GM23338 (cell line): ENCODE measurements at regions not wholly inside any gene's neighbourhood (a gene's known extent, or its start where the extent isn't known, plus 50 kb on each side); places are given as distances from the start of the nearest gene placed in this dataset.

ENCODE experiments used
- ATAC-seq: fragments of 200-7000 bp; cut with Tn5 transposase; 3 replicates; pipeline ENCODE4 v1.9.1; 2020
- DNase-seq: peaks from one replicate; pipeline ENCODE4 v3.0.0-alpha.2; 2015; ENCODE audit warnings: low spot score
- H2AFZ ChIP-seq: fragments of 200-600 bp; sonication (generic); 2 replicates; pipeline ENCODE4 v1.8.0; 2016; ENCODE audit warnings: antibody characterized with exemption, mild to moderate bottlenecking, moderate library complexity
- H3F3A ChIP-seq: fragments of 200-600 bp; sonication (generic); replicated peaks from 2 replicates; pipeline ENCODE4 v1.8.0; 2017; ENCODE audit warnings: antibody characterized with exemption, mixed run types, low read depth
- H3K27ac ChIP-seq: fragments of 200-600 bp; sonication (generic); 2 replicates; pipeline ENCODE4 v1.6.1; 2016; ENCODE audit warnings: low read depth
- H3K27me3 ChIP-seq: fragments of 200-600 bp; sonication (generic); 2 replicates; pipeline ENCODE4 v1.8.0; 2016; ENCODE audit warnings: mild to moderate bottlenecking, mixed run types, moderate library complexity; ENCODE audit not compliant: insufficient read depth
- H3K36me3 ChIP-seq: fragments of 200-600 bp; sonication (generic); 2 replicates; pipeline ENCODE4 v1.8.0; 2016; ENCODE audit warnings: mild to moderate bottlenecking; ENCODE audit not compliant: insufficient read depth
- H3K4me1 ChIP-seq: fragments of 200-600 bp; sonication (generic); 2 replicates; pipeline ENCODE4 v1.8.0; 2016; ENCODE audit warnings: mild to moderate bottlenecking, moderate library complexity; ENCODE audit not compliant: insufficient read depth
- H3K4me2 ChIP-seq: fragments of 200-600 bp; sonication (generic); 2 replicates; pipeline ENCODE4 v1.7.1; 2017; ENCODE audit warnings: mixed run types
- H3K4me3 ChIP-seq: fragments of 200-600 bp; sonication (generic); 2 replicates; pipeline ENCODE4 v1.6.1; 2016; ENCODE audit warnings: mixed run types
- H3K79me2 ChIP-seq: fragments of 200-600 bp; sonication (generic); replicated peaks from 2 replicates; pipeline ENCODE4 v1.8.0; 2017; ENCODE audit warnings: mild to moderate bottlenecking; ENCODE audit not compliant: insufficient read depth
- H3K9me2 ChIP-seq: fragments of 200-600 bp; sonication (generic); 2 replicates; pipeline ENCODE4 v1.8.0; 2017; ENCODE audit not compliant: insufficient read depth
- H4K20me1 ChIP-seq: fragments of 200-600 bp; sonication (generic); replicated peaks from 2 replicates; pipeline ENCODE4 v1.8.0; 2017; ENCODE audit warnings: mild to moderate bottlenecking; ENCODE audit not compliant: insufficient read depth
- H3K27ac Mint-ChIP-seq: 2 replicates; pipeline ENCODE4 v1.8.0; 2020; ENCODE audit warnings: inconsistent platforms, mild to moderate bottlenecking, moderate library complexity, mixed read lengths
- H3K27me3 Mint-ChIP-seq: 3 replicates; pipeline ENCODE4 v1.8.0; 2022; ENCODE audit warnings: low read depth, mild to moderate bottlenecking, moderate library complexity, mixed read lengths, inconsistent platforms; ENCODE audit not compliant: insufficient read depth, poor library complexity
- H3K36me3 Mint-ChIP-seq: 3 replicates; pipeline ENCODE4 v1.8.0; 2021; ENCODE audit warnings: low read depth, mild to moderate bottlenecking, inconsistent platforms, moderate library complexity, mixed read lengths
- H3K4me1 Mint-ChIP-seq: 3 replicates; pipeline ENCODE4 v1.8.0; 2020; ENCODE audit warnings: mild to moderate bottlenecking, inconsistent platforms, mixed read lengths
- H3K4me3 Mint-ChIP-seq: 3 replicates; pipeline ENCODE4 v1.8.0; 2021; ENCODE audit warnings: moderate library complexity, mild to moderate bottlenecking, inconsistent platforms, mixed read lengths
- H3K9me3 Mint-ChIP-seq: 3 replicates; pipeline ENCODE4 v1.8.0; 2020; ENCODE audit warnings: moderate library complexity, mild to moderate bottlenecking, inconsistent platforms, mixed read lengths
- CREB1 ChIP-seq: fragments of 250-450 bp; sonication (Bioruptor Pico); IDR thresholded peaks from 2 replicates; pipeline ENCODE4 v1.5.0; 2020; ENCODE audit warnings: low read depth, mild to moderate bottlenecking, moderate library complexity
- ETS1 ChIP-seq: IDR thresholded peaks from 2 replicates; pipeline ENCODE4 v1.6.1; 2016; ENCODE audit warnings: antibody characterized with exemption
- EZH2 ChIP-seq: fragments of 200-600 bp; sonication (generic); IDR thresholded peaks from one replicate; pipeline ENCODE4 v1.8.0; 2017; ENCODE audit warnings: antibody characterized with exemption, mild to moderate bottlenecking, low read depth; ENCODE audit not compliant: unreplicated experiment
- EZH2phosphoT487 ChIP-seq: fragments of 200-600 bp; sonication (generic); IDR thresholded peaks from one replicate; pipeline ENCODE4 v1.8.1; 2018; ENCODE audit warnings: antibody characterized with exemption; ENCODE audit not compliant: unreplicated experiment
- JUNB ChIP-seq: IDR thresholded peaks from one replicate; pipeline ENCODE4 v1.6.1; 2016; ENCODE audit warnings: antibody characterized with exemption; ENCODE audit not compliant: unreplicated experiment
- NANOG ChIP-seq: IDR thresholded peaks from 2 replicates; pipeline ENCODE4 v1.6.1; 2016; ENCODE audit warnings: antibody characterized with exemption, borderline replicate concordance
- POLR2AphosphoS5 ChIP-seq: IDR thresholded peaks from 2 replicates; pipeline ENCODE4 v1.6.1; 2016; ENCODE audit warnings: antibody characterized with exemption, low read depth
- REST ChIP-seq: IDR thresholded peaks from one replicate; pipeline ENCODE4 v1.6.1; 2018; ENCODE audit warnings: antibody characterized with exemption; ENCODE audit not compliant: unreplicated experiment
- STAT1 ChIP-seq: IDR thresholded peaks from one replicate; pipeline ENCODE4 v1.6.1; 2016; ENCODE audit warnings: antibody characterized with exemption; ENCODE audit not compliant: unreplicated experiment
- ZNF114 ChIP-seq: fragments of 250-450 bp; sonication (Bioruptor Pico); IDR thresholded peaks from 2 replicates; pipeline ENCODE4 v1.5.0; 2020; ENCODE audit warnings: mild to moderate bottlenecking, moderate library complexity
- ZNF331 ChIP-seq: fragments of 250-450 bp; sonication (Bioruptor Pico); IDR thresholded peaks from 2 replicates; pipeline ENCODE4 v1.5.0; 2020; ENCODE audit warnings: low read depth, mild to moderate bottlenecking, moderate library complexity
- TF ChIP-seq, protein P1 (sequence below), 2 experiments: fragments of 200-600 bp in 1 of 2; sonication (generic) in 1 of 2; conservative IDR thresholded peaks; 2 replicates each; pipeline versions ENCODE4 v1.5.1 to v1.6.1; 2016 to 2017; ENCODE audit warnings: antibody characterized with exemption in 2 of 2, low read depth in 2 of 2, mild to moderate bottlenecking in 2 of 2, moderate library complexity in 1 of 2
- TF ChIP-seq, protein P2 (sequence below): fragments of 250-450 bp; sonication (Bioruptor Pico); IDR thresholded peaks from 2 replicates; pipeline ENCODE4 v1.5.0; 2020; ENCODE audit warnings: mild to moderate bottlenecking, moderate library complexity

DNA sequence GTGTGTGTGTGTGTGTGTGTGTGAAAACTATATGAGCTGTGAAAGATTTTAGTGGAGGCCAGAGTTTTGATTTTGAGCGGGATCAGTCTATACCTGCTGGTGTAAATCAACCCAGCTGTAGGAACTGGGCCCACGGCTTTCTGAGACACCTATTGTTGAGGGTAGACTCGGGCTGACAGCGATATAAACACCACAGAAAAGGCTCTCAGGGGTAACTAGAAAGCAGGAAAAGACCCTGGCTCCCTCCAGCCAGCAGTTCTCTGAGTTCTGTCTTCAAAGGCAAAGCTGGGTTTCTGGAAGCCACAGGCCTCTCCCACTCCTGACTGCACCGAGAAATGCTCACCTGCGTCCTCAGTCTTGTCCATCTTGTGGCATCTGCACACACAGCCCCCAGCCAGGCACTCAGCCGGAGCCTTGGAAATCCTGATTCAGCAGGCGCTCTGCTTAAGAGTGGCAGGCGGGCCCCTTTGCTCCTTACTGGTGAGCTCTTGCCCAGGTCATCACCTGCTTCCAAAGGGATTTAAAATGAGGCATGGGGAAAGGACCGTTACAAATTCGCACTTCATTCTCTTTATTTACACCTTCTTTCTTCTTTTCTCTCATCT is 223.3 kb downstream of the NDUFS4 start:
- H2AFZ ChIP-seq, result peak overlapping the region; percentile 86
- DNase-seq, result peak; percentile 11

More for the DNA sequence above, 223.3 kb downstream of the NDUFS4 start:
- Mint-ChIP-seq H3K27ac (no peak overlapping the region), H3K36me3 (peaks cover 9% of the 10 kb centered on the region), H3K4me3 (no peak overlapping the region), H3K4me1 (peaks cover 25% of the 10 kb centered on the region), H3K27me3 (peaks cover 6% of the 10 kb centered on the region), H3K9me3 (peaks cover 10% of the 10 kb centered on the region; the same call in 2 of the 3 replicates)
- H3K79me2 ChIP-seq, result no peaks in the 10 kb centered on the region
- no peak overlapping the region for H3K4me2 ChIP-seq
- ATAC-seq, result peak; percentile 81
- H3K4me1 ChIP-seq, result peaks cover 7% of the 10 kb centered on the region
- TF ChIP-seq EZH2 (no peak), STAT1 (no peak), EZH2phosphoT487 (no peak), REST (no peak), JUNB (no peak), POLR2AphosphoS5 (no peak), ZNF331 (CRISPR knock-in tag) (no peak), CREB1 (CRISPR knock-in tag) (no peak), ETS1 (no peak), ZNF114 (CRISPR knock-in tag) (no peak), NANOG (no peak)
- TF ChIP-seq, protein P1, sequence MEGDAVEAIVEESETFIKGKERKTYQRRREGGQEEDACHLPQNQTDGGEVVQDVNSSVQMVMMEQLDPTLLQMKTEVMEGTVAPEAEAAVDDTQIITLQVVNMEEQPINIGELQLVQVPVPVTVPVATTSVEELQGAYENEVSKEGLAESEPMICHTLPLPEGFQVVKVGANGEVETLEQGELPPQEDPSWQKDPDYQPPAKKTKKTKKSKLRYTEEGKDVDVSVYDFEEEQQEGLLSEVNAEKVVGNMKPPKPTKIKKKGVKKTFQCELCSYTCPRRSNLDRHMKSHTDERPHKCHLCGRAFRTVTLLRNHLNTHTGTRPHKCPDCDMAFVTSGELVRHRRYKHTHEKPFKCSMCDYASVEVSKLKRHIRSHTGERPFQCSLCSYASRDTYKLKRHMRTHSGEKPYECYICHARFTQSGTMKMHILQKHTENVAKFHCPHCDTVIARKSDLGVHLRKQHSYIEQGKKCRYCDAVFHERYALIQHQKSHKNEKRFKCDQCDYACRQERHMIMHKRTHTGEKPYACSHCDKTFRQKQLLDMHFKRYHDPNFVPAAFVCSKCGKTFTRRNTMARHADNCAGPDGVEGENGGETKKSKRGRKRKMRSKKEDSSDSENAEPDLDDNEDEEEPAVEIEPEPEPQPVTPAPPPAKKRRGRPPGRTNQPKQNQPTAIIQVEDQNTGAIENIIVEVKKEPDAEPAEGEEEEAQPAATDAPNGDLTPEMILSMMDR (conservative IDR thresholded peaks at IDR 0.05; ENCODE audit: low read depth in 2 of 2), result no peak
- TF ChIP-seq, protein P2, sequence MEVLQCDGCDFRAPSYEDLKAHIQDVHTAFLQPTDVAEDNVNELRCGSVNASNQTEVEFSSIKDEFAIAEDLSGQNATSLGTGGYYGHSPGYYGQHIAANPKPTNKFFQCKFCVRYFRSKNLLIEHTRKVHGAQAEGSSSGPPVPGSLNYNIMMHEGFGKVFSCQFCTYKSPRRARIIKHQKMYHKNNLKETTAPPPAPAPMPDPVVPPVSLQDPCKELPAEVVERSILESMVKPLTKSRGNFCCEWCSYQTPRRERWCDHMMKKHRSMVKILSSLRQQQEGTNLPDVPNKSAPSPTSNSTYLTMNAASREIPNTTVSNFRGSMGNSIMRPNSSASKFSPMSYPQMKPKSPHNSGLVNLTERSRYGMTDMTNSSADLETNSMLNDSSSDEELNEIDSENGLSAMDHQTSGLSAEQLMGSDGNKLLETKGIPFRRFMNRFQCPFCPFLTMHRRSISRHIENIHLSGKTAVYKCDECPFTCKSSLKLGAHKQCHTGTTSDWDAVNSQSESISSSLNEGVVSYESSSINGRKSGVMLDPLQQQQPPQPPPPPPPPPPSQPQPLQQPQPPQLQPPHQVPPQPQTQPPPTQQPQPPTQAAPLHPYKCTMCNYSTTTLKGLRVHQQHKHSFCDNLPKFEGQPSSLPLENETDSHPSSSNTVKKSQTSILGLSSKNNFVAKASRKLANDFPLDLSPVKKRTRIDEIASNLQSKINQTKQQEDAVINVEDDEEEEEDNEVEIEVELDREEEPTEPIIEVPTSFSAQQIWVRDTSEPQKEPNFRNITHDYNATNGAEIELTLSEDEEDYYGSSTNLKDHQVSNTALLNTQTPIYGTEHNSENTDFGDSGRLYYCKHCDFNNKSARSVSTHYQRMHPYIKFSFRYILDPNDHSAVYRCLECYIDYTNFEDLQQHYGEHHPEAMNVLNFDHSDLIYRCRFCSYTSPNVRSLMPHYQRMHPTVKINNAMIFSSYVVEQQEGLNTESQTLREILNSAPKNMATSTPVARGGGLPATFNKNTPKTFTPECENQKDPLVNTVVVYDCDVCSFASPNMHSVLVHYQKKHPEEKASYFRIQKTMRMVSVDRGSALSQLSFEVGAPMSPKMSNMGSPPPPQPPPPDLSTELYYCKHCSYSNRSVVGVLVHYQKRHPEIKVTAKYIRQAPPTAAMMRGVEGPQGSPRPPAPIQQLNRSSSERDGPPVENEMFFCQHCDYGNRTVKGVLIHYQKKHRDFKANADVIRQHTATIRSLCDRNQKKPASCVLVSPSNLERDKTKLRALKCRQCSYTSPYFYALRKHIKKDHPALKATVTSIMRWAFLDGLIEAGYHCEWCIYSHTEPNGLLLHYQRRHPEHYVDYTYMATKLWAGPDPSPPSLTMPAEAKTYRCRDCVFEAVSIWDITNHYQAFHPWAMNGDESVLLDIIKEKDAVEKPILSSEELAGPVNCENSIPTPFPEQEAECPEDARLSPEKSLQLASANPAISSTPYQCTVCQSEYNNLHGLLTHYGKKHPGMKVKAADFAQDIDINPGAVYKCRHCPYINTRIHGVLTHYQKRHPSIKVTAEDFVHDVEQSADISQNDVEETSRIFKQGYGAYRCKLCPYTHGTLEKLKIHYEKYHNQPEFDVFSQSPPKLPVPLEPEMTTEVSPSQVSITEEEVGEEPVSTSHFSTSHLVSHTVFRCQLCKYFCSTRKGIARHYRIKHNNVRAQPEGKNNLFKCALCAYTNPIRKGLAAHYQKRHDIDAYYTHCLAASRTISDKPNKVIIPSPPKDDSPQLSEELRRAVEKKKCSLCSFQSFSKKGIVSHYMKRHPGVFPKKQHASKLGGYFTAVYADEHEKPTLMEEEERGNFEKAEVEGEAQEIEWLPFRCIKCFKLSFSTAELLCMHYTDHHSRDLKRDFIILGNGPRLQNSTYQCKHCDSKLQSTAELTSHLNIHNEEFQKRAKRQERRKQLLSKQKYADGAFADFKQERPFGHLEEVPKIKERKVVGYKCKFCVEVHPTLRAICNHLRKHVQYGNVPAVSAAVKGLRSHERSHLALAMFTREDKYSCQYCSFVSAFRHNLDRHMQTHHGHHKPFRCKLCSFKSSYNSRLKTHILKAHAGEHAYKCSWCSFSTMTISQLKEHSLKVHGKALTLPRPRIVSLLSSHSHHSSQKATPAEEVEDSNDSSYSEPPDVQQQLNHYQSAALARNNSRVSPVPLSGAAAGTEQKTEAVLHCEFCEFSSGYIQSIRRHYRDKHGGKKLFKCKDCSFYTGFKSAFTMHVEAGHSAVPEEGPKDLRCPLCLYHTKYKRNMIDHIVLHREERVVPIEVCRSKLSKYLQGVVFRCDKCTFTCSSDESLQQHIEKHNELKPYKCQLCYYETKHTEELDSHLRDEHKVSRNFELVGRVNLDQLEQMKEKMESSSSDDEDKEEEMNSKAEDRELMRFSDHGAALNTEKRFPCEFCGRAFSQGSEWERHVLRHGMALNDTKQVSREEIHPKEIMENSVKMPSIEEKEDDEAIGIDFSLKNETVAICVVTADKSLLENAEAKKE (CRISPR knock-in tag), result no peak
- H3K4me3 ChIP-seq, result no peak overlapping the region
- H3K9me2 ChIP-seq, result peaks cover 6% of the 10 kb centered on the region; the same call in 1 of the 2 replicates
- H3K27ac ChIP-seq, result no peak overlapping the region
- no peaks in the 10 kb centered on the region for H3K36me3 ChIP-seq
- no peaks in the 10 kb centered on the region for H3K27me3 ChIP-seq
- no peaks in the 10 kb centered on the region for H3F3A ChIP-seq
- no peaks in the 10 kb centered on the region for H4K20me1 ChIP-seq
